H9 (cell line): ENCODE measurements at regions not wholly inside any gene's neighbourhood (a gene's known extent, or its start where the extent isn't known, plus 50 kb on each side); places are given as distances from the start of the nearest gene placed in this dataset.

Experiments
- DNase-seq: peaks from one replicate; pipeline ENCODE4 v3.0.0-alpha.2; 2017
- H2AFZ ChIP-seq: one replicate; pipeline ENCODE4 v1.6.1; 2013; ENCODE audit warnings: mild to moderate bottlenecking, low read length, control low read depth, moderate library complexity
- H2AK5ac ChIP-seq: 2 replicates; pipeline ENCODE4 v1.6.1; 2013; ENCODE audit warnings: low read length, control low read depth, mixed read lengths; ENCODE audit not compliant: insufficient read length
- H2BK120ac ChIP-seq: one replicate; pipeline ENCODE4 v1.6.1; 2013; ENCODE audit warnings: low read depth, mild to moderate bottlenecking, low read length, control low read depth, inconsistent platforms; ENCODE audit not compliant: poor library complexity, severe bottlenecking
- H2BK12ac ChIP-seq: 2 replicates; pipeline ENCODE4 v1.6.1; 2013; ENCODE audit warnings: low read length, control low read depth, mixed read lengths, low read depth; ENCODE audit not compliant: insufficient read length
- H2BK15ac ChIP-seq: 2 replicates; pipeline ENCODE4 v1.6.1; 2013; ENCODE audit warnings: low read depth, low read length, control low read depth
- H2BK20ac ChIP-seq: one replicate; pipeline ENCODE4 v1.6.1; 2013; ENCODE audit warnings: low read depth, mild to moderate bottlenecking, low read length, control low read depth, inconsistent platforms; ENCODE audit not compliant: poor library complexity, severe bottlenecking
- H2BK5ac ChIP-seq: 2 replicates; pipeline ENCODE4 v1.6.1; 2013; ENCODE audit warnings: low read length, control low read depth, mixed read lengths; ENCODE audit not compliant: insufficient read length
- H3K14ac ChIP-seq: 2 replicates; pipeline ENCODE4 v1.6.1; 2013; ENCODE audit warnings: low read length, control low read depth; ENCODE audit not compliant: insufficient read depth
- H3K18ac ChIP-seq: 2 replicates; pipeline ENCODE4 v1.6.1; 2013; ENCODE audit warnings: low read depth, mild to moderate bottlenecking, mixed read lengths, low read length, control low read depth; ENCODE audit not compliant: insufficient read length
- H3K23ac ChIP-seq: 2 replicates; pipeline ENCODE4 v1.6.1; 2013; ENCODE audit warnings: low read length, control low read depth, mixed read lengths, low read depth; ENCODE audit not compliant: insufficient read length
- H3K23me2 ChIP-seq: 2 replicates; pipeline ENCODE4 v1.6.1; 2013; ENCODE audit warnings: low read depth, mild to moderate bottlenecking, mixed read lengths, low read length, control low read depth; ENCODE audit not compliant: insufficient read length, poor library complexity, severe bottlenecking
- H3K27ac ChIP-seq: 2 replicates; pipeline ENCODE4 v1.5.1; 2013; ENCODE audit warnings: low read length, control low read depth, mixed read lengths, low read depth; ENCODE audit not compliant: insufficient read length
- H3K27me3 ChIP-seq: 2 replicates; pipeline ENCODE4 v1.6.1; 2013; ENCODE audit warnings: low read length, control low read depth, inconsistent platforms; ENCODE audit not compliant: insufficient read depth
- H3K4ac ChIP-seq: 2 replicates; pipeline ENCODE4 v1.6.1; 2013; ENCODE audit warnings: low read depth, mild to moderate bottlenecking, control low read depth, inconsistent platforms, low read length, moderate library complexity
- H3K4me1 ChIP-seq: 2 replicates; pipeline ENCODE4 v1.6.1; 2013; ENCODE audit warnings: low read length, control low read depth, inconsistent platforms; ENCODE audit not compliant: insufficient read depth
- H3K4me2 ChIP-seq: 2 replicates; pipeline ENCODE4 v1.6.1; 2013; ENCODE audit warnings: low read length, control low read depth, mixed read lengths; ENCODE audit not compliant: insufficient read length, insufficient read depth
- H3K56ac ChIP-seq: 2 replicates; pipeline ENCODE4 v1.6.1; 2013; ENCODE audit warnings: low read depth, mild to moderate bottlenecking, mixed read lengths, low read length, control low read depth; ENCODE audit not compliant: insufficient read length
- H3K79me1 ChIP-seq: 2 replicates; pipeline ENCODE4 v1.6.1; 2013; ENCODE audit warnings: low read depth, mild to moderate bottlenecking, moderate library complexity, low read length, control low read depth, inconsistent platforms; ENCODE audit not compliant: insufficient read depth, poor library complexity, severe bottlenecking
- H3K79me2 ChIP-seq: 2 replicates; pipeline ENCODE4 v1.6.1; 2013; ENCODE audit warnings: low read length, control low read depth, inconsistent platforms; ENCODE audit not compliant: insufficient read depth
- H3K9ac ChIP-seq: 2 replicates; pipeline ENCODE4 v1.6.1; 2013; ENCODE audit warnings: low read length, control low read depth, mixed read lengths; ENCODE audit not compliant: insufficient read length; ENCODE audit errors: extremely low read depth
- H3K9me3 ChIP-seq: one replicate; pipeline ENCODE4 v1.6.1; 2013; ENCODE audit warnings: low read depth, low read length, inconsistent platforms; ENCODE audit not compliant: control insufficient read depth
- H3T11ph ChIP-seq: one replicate; pipeline ENCODE4 v1.6.1; 2013; ENCODE audit warnings: mild to moderate bottlenecking, low read length, control low read depth, inconsistent platforms
- H4K20me1 ChIP-seq: one replicate; pipeline ENCODE4 v1.6.1; 2013; ENCODE audit not compliant: control insufficient read depth, insufficient read length, insufficient read depth
- H4K5ac ChIP-seq: 2 replicates; pipeline ENCODE4 v1.6.1; 2013; ENCODE audit warnings: low read depth, mild to moderate bottlenecking, mixed read lengths, low read length, control low read depth; ENCODE audit not compliant: insufficient read length
- H4K8ac ChIP-seq: replicated peaks from 2 replicates; pipeline ENCODE4 v1.6.1; 2013; ENCODE audit warnings: low read length, control low read depth, mixed read lengths, low read depth; ENCODE audit not compliant: insufficient read length
- H4K91ac ChIP-seq: 2 replicates; pipeline ENCODE4 v1.6.1; 2013; ENCODE audit warnings: low read depth, mild to moderate bottlenecking, moderate library complexity, mixed read lengths, low read length, control low read depth; ENCODE audit not compliant: insufficient read length
- H3K27ac Mint-ChIP-seq, 3 experiments: 2 replicates in 2 of 3; 3 replicates in 1 of 3; pipeline ENCODE4 v1.8.0; 2020 to 2021; ENCODE audit warnings: mixed read lengths in 3 of 3, mild to moderate bottlenecking in 1 of 3, moderate library complexity in 1 of 3
- H3K27me3 Mint-ChIP-seq: 2 replicates; pipeline ENCODE4 v1.8.0; 2021; ENCODE audit warnings: low read depth, mild to moderate bottlenecking, moderate library complexity, mixed read lengths
- H3K36me3 Mint-ChIP-seq, 3 experiments: 2 replicates in 2 of 3; 3 replicates in 1 of 3; pipeline ENCODE4 v1.8.0; 2020 to 2021; ENCODE audit warnings: low read depth in 3 of 3, mixed read lengths in 3 of 3; ENCODE audit not compliant: insufficient read depth in 1 of 3
- H3K4me1 Mint-ChIP-seq, 2 experiments: 2 replicates each; pipeline ENCODE4 v1.8.0; 2020; ENCODE audit warnings: mixed read lengths in 2 of 2
- H3K4me3 Mint-ChIP-seq, 2 experiments: 2 replicates in 1 of 2; 3 replicates in 1 of 2; pipeline ENCODE4 v1.8.0; 2020 to 2021; ENCODE audit warnings: mild to moderate bottlenecking in 2 of 2, mixed read lengths in 2 of 2, moderate library complexity in 1 of 2
- H3K9me3 Mint-ChIP-seq, 2 experiments: 2 replicates in 1 of 2; 3 replicates in 1 of 2; pipeline ENCODE4 v1.8.0; 2020; ENCODE audit warnings: mild to moderate bottlenecking in 2 of 2, mixed read lengths in 2 of 2, moderate library complexity in 1 of 2
- CTCF ChIP-seq: fragments of 200-600 bp; sonication (generic); conservative IDR thresholded peaks from 3 replicates; pipeline ENCODE4 v1.8.0; 2021; ENCODE audit warnings: antibody characterized with exemption, mild to moderate bottlenecking
- WGBS: extraction: QIAGEN DNeasy Blood & Tissue Kit; methylation state at CpG from one replicate; pipeline ENCODE4 v1.1.7; 2013; ENCODE audit warnings: missing lambda C conversion rate, low lambda C conversion rate, mixed read lengths; ENCODE audit not compliant: insufficient read length; ENCODE audit errors: extremely low coverage; 5-methylcytosine and 5-hydroxymethylcytosine counted together

- H3K4me3 Mint-ChIP-seq, result no peak overlapping the region
- Histone ChIP-seq H3K27ac (no peak overlapping the region), H3K4me2 (no peak overlapping the region), H3K9ac (no peak overlapping the region), H3T11ph (no peak overlapping the region), H3K79me1 (no peaks in the 10 kb centered on the region), H2BK20ac (no peak overlapping the region), H3K79me2 (no peaks in the 10 kb centered on the region), H3K14ac (no peak overlapping the region), H2BK12ac (no peak overlapping the region), H3K56ac (no peak overlapping the region), H3K23me2 (no peaks in the 10 kb centered on the region), H4K5ac (no peak overlapping the region), H3K27me3 (no peaks in the 10 kb centered on the region), H3K18ac (no peak overlapping the region), H4K20me1 (no peaks in the 10 kb centered on the region), H2BK15ac (no peak overlapping the region), H2BK5ac (no peak overlapping the region), H2BK120ac (no peak overlapping the region), H2AK5ac (no peak overlapping the region), H3K23ac (no peak overlapping the region), H3K4ac (no peak overlapping the region), H2AFZ (no peak overlapping the region), H3K9me3 (no peaks in the 10 kb centered on the region), H4K8ac (no peak overlapping the region), H4K91ac (no peak overlapping the region), H3K4me1 (no peaks in the 10 kb centered on the region)
- no peak for TF ChIP-seq CTCF
- H3K36me3 Mint-ChIP-seq, result no peaks in the 10 kb centered on the region
- no CpG with 5 or more reads among the region's 1 CpG for WGBS
- no peaks in the 10 kb centered on the region for H3K27me3 Mint-ChIP-seq
- H3K9me3 Mint-ChIP-seq, result no peaks in the 10 kb centered on the region
- no peak for DNase-seq
- H3K4me1 Mint-ChIP-seq, result peaks cover 0 to 5% of the 10 kb centered on the region in 2 experiments; a peak in 2 of 4 replicates
- H3K27ac Mint-ChIP-seq, result no peak overlapping the region
Observed at GRCh38 chr9:20225826-20226225, 396.5 kb downstream of the MLLT3 start.
